Hepatocyte (in vitro differentiated cells): ENCODE measurements at regions not wholly inside any gene's neighbourhood (a gene's known extent, or its start where the extent isn't known, plus 50 kb on each side); places are given as distances from the start of the nearest gene placed in this dataset.

Experiments
- EZH2 ChIP-seq: fragments of 200-600 bp; sonication (generic); IDR thresholded peaks from 2 replicates; pipeline ENCODE4 v1.6.1; 2016; ENCODE audit warnings: antibody characterized with exemption, mild to moderate bottlenecking, borderline replicate concordance
- EZH2phosphoT487 ChIP-seq: fragments of 200-600 bp; sonication (generic); IDR thresholded peaks from one replicate; pipeline ENCODE4 v1.6.1; 2018; ENCODE audit warnings: antibody characterized with exemption, mild to moderate bottlenecking, low read depth, moderate library complexity; ENCODE audit not compliant: unreplicated experiment, severe bottlenecking
- TF ChIP-seq, protein P1 (sequence below): fragments of 200-600 bp; sonication (generic); IDR thresholded peaks from 2 replicates; pipeline ENCODE4 v1.5.1; 2016; ENCODE audit warnings: antibody characterized with exemption, mild to moderate bottlenecking; ENCODE audit not compliant: poor library complexity

GRCh38 chr4:138887341-138887740 lies 128.2 kb upstream of the NOCT start:
- TF ChIP-seq, protein P1, sequence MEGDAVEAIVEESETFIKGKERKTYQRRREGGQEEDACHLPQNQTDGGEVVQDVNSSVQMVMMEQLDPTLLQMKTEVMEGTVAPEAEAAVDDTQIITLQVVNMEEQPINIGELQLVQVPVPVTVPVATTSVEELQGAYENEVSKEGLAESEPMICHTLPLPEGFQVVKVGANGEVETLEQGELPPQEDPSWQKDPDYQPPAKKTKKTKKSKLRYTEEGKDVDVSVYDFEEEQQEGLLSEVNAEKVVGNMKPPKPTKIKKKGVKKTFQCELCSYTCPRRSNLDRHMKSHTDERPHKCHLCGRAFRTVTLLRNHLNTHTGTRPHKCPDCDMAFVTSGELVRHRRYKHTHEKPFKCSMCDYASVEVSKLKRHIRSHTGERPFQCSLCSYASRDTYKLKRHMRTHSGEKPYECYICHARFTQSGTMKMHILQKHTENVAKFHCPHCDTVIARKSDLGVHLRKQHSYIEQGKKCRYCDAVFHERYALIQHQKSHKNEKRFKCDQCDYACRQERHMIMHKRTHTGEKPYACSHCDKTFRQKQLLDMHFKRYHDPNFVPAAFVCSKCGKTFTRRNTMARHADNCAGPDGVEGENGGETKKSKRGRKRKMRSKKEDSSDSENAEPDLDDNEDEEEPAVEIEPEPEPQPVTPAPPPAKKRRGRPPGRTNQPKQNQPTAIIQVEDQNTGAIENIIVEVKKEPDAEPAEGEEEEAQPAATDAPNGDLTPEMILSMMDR, result no peak
- no peak for TF ChIP-seq EZH2phosphoT487
- no peak for TF ChIP-seq EZH2
